ENCODE measurements at regions not wholly inside any gene's neighbourhood (a gene's known extent, or its start where the extent isn't known, plus 50 kb on each side); places are given as distances from the start of the nearest gene placed in this dataset.
"Not testable (repeated sequence)": the region's sequence is repeated elsewhere in the genome, so short reads cannot be mapped to it uniquely, and the experiment has no call there.

GRCh38 chr3:34056951-34057390 is 258.5 kb downstream of the PDCD6IP start:
- DNase-seq (ENCODE audit: low read depth in 2 of 2), result peak in 1 of 2 donors; percentile 2

- not testable (repeated sequence) for DNase-seq (ENCODE audit: low read depth in 2 of 2)
Observed at GRCh38 chr3:34060995-34061394, 262.6 kb downstream of the PDCD6IP start.

- DNase-seq (ENCODE audit: low read depth in 2 of 2), result no peak
Observed at GRCh38 chr3:34065901-34066300, 267.5 kb downstream of the PDCD6IP start.

- DNase-seq (ENCODE audit: low read depth in 2 of 2), result no peak
Observed at GRCh38 chr3:34066328-34066727, 267.9 kb downstream of the PDCD6IP start.

GRCh38 chr3:34066999-34067398 is 268.6 kb downstream of the PDCD6IP start:
- DNase-seq (ENCODE audit: low read depth in 2 of 2), result no peak

GRCh38 chr3:34067536-34068051 is 269.2 kb downstream of the PDCD6IP start:
- no peak for DNase-seq (ENCODE audit: low read depth in 2 of 2)

GRCh38 chr3:34068505-34068904 is 270.1 kb downstream of the PDCD6IP start:
- DNase-seq (ENCODE audit: low read depth in 2 of 2), result no peak

GRCh38 chr3:34070831-34071585 is 272.6 kb downstream of the PDCD6IP start:
- no peak for DNase-seq (ENCODE audit: low read depth in 2 of 2)

- DNase-seq (ENCODE audit: low read depth in 2 of 2), result no peak
Observed at GRCh38 chr3:34072297-34072696, 273.9 kb downstream of the PDCD6IP start.

- no peak for DNase-seq (ENCODE audit: low read depth in 2 of 2)
Observed at GRCh38 chr3:34073111-34073510, 274.7 kb downstream of the PDCD6IP start.

- no peak for DNase-seq (ENCODE audit: low read depth in 2 of 2)
Observed at GRCh38 chr3:34073961-34074360, 275.5 kb downstream of the PDCD6IP start.

- DNase-seq (ENCODE audit: low read depth in 2 of 2), result no peak
Observed at GRCh38 chr3:34075975-34076374, 277.5 kb downstream of the PDCD6IP start.

- DNase-seq (ENCODE audit: low read depth in 2 of 2), result no peak
Observed at GRCh38 chr3:34077417-34078195, 279.2 kb downstream of the PDCD6IP start.

- DNase-seq (ENCODE audit: low read depth in 2 of 2), result no peak
Observed at GRCh38 chr3:34078418-34078817, 280.0 kb downstream of the PDCD6IP start.

GRCh38 chr3:34079849-34080248 is 281.4 kb downstream of the PDCD6IP start:
- not testable (repeated sequence) for DNase-seq (ENCODE audit: low read depth in 2 of 2)

- DNase-seq (ENCODE audit: low read depth in 2 of 2), result not testable (repeated sequence)
Observed at GRCh38 chr3:34090379-34090778, 291.9 kb downstream of the PDCD6IP start.

GRCh38 chr3:34090876-34091275 is 292.4 kb downstream of the PDCD6IP start:
- no peak for DNase-seq (ENCODE audit: low read depth in 2 of 2)

GRCh38 chr3:34094280-34094679 is 295.9 kb downstream of the PDCD6IP start:
- DNase-seq (ENCODE audit: low read depth in 2 of 2), result not testable (repeated sequence)

- DNase-seq (ENCODE audit: low read depth in 2 of 2), result no peak
Observed at GRCh38 chr3:34102288-34102687, 303.9 kb downstream of the PDCD6IP start.

GRCh38 chr3:34106379-34106778 is 307.9 kb downstream of the PDCD6IP start:
- DNase-seq (ENCODE audit: low read depth in 2 of 2), result no peak

- peak in 1 of 2 donors; percentile 6 for DNase-seq (ENCODE audit: low read depth in 2 of 2)
Observed at GRCh38 chr3:34106879-34107278, 308.4 kb downstream of the PDCD6IP start.

GRCh38 chr3:34107669-34108068 is 309.2 kb downstream of the PDCD6IP start:
- no peak for DNase-seq (ENCODE audit: low read depth in 2 of 2)

GRCh38 chr3:34109021-34109420 is 310.6 kb downstream of the PDCD6IP start:
- DNase-seq (ENCODE audit: low read depth in 2 of 2), result no peak
